ENCODE measurements at regions not wholly inside any gene's neighbourhood (a gene's known extent, or its start where the extent isn't known, plus 50 kb on each side); places are given as distances from the start of the nearest gene placed in this dataset.

GRCh38 chr1:168391851-168392681, 111.4 kb downstream of the TBX19 start:
- ATAC-seq, result peak; percentile 75
- peak; percentile 51 for DNase-seq (ENCODE audit: low spot score)

DNA sequence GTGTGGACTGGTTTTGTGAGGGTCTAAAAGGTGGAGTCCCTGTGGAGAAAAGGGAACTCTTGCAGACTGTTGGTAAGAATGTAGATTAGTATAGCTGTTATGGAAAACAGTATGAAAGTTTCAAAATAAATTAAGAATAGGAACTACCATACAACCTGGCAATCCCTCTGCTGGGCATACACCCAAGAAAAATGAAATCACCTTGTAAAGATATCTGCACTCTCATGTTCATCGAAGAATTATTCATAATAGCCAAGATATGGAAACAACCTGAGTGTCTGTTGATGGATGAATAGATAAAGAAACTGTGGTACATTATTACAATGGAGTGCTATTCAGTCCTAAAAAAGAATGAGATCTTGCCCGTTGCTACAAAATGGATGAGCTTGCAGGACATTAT, 109.6 kb downstream of the TBX19 start:
- DNase-seq (ENCODE audit: low spot score), result no peak
- ATAC-seq, result no peak

DNA sequence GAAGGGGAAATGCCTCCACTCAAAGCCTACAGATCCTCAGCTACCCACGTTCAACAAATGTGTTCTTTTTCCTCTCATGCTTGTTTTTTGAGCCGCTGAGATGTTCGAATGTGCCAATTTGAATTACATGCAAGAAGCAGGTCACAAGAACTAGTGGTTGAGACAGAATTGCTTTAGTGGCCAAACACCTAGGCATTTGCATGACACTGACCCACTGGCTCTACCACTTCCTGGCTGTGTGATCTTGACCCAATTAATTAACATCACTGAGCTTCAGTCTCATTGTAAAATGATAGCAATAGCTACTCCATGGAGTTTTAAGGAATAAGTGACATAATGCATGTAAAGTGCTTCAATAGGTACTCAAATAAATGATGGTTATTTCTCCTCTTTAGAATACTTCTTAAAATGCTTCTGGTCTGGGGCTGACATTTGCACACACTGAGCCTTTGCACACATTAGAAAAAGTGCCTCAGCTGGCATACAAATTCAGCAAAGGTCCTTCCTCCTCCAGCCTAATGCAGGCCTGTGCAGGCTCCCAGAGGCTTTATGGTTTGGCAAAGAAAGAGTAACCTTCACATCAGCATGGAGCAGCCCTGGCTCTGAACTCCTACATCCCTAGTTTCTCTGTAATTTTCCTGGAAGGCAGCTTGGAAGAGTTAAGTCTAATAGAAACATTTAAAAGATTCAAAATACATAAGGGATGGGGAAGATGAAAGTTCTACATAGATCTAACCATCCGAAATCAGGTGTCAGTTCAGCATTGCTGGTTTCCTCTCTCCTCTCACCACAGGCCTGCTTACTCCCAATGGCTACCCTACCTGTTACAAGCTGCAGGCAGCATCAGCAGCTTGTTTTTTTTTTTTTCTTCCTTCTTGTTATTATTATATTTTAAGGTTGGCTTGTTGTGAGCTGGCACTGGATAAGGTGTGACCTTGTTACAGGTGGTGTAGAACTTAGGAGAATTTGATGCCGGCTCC, 107.4 kb downstream of the TBX19 start:
- DNase-seq (ENCODE audit: low spot score), result no peak
- ATAC-seq, result no peak

GRCh38 chr1:168386949-168387586, 106.4 kb downstream of the TBX19 start:
- ATAC-seq (peak; percentile 70), DNase-seq (ENCODE audit: low spot score) (peak; percentile 48)

GRCh38 chr1:168386492-168386891, 105.8 kb downstream of the TBX19 start:
- no peak for ATAC-seq

DNA sequence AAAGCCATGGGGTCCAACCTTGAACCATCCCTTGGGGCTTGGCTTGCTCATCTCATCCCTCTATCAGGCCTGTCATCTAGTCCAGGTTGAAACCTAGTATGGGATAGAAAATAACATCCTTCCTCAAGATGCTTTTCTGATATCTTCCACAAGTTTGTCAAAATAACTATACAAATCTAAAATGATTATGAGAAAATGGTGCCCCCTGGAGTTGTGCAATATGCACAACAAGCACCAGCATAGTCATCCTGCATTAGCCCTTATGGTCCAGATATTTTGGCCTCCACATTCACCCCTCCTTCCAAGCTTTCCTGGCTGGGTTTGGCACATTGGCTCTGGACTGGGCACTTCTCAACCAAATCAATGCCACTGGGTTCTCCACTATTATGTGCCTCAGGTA, 101.2 kb downstream of the TBX19 start:
- ATAC-seq, result no peak

More at GRCh38 chr1:168386492-168386891, 105.8 kb downstream of the TBX19 start:
- no peak for DNase-seq (ENCODE audit: low spot score)

GRCh38 chr1:168380945-168381344, 100.3 kb downstream of the TBX19 start:
- ATAC-seq (no peak), DNase-seq (ENCODE audit: low spot score) (no peak)

More for the DNA sequence above, 101.2 kb downstream of the TBX19 start:
- DNase-seq (ENCODE audit: low spot score), result no peak

DNA sequence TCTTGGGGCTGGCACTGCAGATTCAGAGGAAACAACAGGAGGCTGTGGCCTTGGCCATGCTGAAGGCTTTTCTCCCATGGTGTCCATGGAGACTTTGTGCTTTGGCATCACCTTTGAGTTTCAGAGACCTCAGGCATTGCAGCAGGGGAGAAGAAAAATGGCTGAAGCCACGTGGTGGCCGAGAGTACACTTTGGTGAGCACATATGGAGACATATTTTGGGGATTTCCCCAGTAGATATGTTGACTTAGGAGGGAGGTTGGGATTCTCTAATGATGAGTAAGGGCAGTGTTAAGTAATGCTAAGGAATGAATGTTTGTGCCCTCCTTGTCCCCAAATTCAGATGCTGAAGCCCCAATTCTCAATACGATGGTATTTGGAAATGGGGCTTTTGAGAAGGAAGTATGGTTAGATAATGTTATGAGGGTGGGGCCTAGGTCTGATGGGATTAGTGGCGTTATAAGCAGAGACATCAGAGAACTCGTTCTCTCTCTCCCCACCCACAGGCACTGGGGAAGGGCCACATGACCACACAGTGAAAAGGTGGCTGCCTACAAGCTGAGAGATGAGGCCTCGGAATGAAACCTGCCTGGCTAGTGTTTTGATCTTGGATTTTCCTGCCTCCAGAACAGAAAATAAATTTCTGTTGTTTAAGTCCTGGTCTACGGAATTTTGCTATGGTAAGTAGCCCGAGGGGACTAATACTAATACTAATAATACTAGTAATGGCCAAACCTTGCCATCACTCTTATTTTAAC, 98.6 kb downstream of the TBX19 start:
- no peak for ATAC-seq

GRCh38 chr1:168375566-168376300, 95.1 kb downstream of the TBX19 start:
- ATAC-seq, result no peak
- no peak for DNase-seq (ENCODE audit: low spot score)

More for the DNA sequence above, 98.6 kb downstream of the TBX19 start:
- DNase-seq (ENCODE audit: low spot score), result no peak

DNA sequence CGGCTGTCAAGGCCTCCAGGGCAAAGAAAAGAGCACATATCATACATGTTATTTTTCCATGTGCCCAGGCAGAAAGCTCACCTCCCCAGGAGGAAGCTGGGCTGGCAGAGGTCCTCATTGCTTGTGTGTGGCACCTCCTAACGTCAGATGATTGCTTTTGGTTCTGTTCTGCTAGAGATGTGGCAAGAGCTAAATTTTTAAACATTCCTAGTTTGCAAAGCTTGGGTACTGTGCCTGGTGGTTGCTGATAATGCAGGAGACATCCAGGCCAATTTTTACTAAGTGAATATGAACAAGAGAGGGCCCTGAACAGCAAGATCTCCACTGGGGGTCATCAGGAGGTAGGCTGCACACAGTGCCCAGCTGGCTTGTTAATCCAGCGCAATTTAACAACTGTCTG, 93.9 kb downstream of the TBX19 start:
- ATAC-seq, result no peak

GRCh38 chr1:168373869-168374268, 93.2 kb downstream of the TBX19 start:
- no peak for ATAC-seq
- no peak for DNase-seq (ENCODE audit: low spot score)

More for the DNA sequence above, 93.9 kb downstream of the TBX19 start:
- no peak for DNase-seq (ENCODE audit: low spot score)

DNA sequence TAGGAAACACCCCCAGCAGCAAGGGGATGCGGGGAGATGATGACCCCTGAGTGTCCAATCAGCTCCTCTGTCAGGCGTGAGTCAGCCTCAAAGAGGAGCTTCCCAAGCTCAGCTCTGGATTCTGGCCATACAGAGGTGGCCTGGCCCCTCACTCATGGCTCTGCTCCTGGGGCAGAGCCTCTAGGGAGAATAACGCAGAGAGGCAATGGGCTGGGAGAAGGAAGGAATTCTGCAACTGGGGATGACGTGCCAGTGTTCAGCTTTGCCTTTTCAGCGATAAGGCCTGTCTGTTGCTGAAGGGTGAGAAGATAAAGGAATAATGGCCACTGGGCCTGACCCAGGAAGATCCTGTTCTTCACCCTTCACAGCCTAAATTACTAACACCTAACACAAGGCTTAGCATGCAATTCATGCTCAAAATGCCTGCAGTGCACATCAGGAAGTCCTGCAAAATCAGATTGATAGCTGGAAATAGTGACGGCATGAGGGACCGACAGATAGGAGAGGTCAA, 92.2 kb downstream of the TBX19 start:
- no peak for DNase-seq (ENCODE audit: low spot score)
- ATAC-seq, result no peak

GRCh38 chr1:168372307-168372706, 91.6 kb downstream of the TBX19 start:
- DNase-seq (ENCODE audit: low spot score) (no peak), ATAC-seq (no peak)

DNA sequence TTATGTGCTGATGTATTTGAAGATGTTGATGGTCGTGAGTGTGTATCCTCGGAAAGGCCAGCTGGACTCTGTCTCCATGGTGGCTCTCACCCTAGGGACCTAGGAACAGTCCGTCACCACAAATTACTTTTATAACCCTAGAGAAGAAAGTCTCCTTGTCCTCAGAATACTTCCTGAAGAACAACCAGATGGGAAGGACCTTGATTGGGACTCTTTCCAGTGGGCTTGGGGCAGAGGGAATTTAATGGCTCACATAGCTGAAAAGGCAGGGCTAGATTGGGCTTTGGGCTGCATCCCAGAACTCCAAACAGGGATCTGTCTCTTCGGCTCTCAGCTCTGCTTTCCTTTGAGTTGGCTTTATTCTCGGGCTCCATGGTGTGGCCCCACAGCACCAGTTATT, 90.8 kb downstream of the TBX19 start:
- no peak for ATAC-seq

GRCh38 chr1:168370586-168370985, 89.9 kb downstream of the TBX19 start:
- DNase-seq (ENCODE audit: low spot score) (no peak), ATAC-seq (no peak)

More for the DNA sequence above, 90.8 kb downstream of the TBX19 start:
- no peak for DNase-seq (ENCODE audit: low spot score)

DNA sequence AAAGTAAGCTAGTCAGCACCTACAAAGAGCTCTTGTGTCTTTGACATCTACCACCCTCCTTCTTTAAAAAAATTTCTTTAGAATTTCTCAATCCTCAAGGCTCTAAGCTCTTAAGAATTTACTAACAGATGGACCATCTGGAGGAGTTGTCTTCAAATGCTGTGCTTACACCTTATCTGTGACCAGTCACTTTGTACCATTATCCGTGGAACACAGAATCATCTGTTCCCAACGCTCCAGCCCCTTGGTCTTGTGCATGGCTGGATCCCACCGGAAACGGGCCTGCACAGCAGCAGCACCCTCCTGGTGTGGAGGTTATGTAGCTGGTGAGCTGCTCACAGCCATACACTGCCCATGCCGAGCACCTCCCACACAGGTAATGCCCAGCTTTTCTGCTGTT, 89.0 kb downstream of the TBX19 start:
- DNase-seq (ENCODE audit: low spot score) (no peak), ATAC-seq (no peak)

DNA sequence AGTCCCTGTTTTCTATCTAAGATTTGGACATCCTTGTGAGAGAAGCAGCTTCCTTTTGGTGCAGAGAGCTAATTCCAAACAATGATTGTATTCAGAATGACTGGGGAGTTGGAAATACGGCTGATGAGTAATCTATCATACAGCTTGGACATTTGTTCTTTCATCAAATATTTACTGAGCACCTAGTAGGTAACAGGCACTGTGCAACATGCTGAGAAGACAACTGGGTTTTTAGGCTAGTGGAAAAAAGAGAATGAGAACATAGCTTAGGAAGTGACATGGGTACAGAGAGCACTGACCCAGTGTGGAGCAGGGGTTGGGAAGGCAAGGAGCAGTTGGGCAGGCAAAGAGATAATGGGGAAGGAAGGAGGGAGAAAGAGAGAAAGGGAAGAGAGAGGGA, 87.5 kb downstream of the TBX19 start:
- DNase-seq (ENCODE audit: low spot score), result no peak
- ATAC-seq, result no peak

DNA sequence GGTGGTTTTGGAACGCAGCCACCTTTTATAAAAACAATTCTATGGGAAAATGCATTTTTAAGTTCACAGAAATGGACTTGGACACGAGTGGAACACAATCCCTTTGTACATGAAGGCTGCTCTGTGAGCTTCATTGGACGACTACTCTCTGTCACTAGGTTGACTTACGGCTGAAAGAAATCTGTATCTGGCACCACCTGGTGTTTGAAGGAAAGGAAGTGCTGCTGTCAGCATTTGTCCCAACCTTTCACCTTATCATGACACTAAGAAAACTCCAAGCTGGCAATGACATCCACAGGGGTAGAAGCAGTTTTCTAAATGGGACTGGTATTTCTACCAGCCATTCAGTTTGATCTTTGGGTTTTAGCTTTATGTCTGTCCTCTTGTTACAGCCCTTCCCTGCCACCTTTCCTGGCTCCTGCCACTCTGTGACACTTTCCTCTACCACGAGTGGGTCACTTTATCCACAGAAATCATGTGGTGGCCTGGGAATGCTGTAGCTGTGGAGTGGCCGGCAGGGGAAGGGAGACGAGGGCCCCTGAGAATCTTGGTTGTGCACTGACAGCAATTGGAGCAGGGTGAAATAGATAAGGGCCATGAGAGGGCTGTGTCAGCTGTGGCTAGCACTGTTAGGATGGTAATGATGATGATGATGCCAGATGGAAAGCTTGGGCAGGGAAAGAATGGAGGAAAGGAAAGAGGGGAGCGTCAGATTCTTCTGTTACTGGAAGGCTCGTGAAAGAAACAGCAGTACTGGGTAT, 85.2 kb downstream of the TBX19 start:
- peak; percentile 99 for ATAC-seq
- DNase-seq (ENCODE audit: low spot score), result peak; percentile 49
